Stimulated activated memory B cell treated with anti-CD40 and anti-IgM and Interleukin-4, amounts not matched to agents 10 μg/mL and 1 μg/mL and 100 μg/mL, for 72 hours (primary cell): ENCODE measurements at regions not wholly inside any gene's neighbourhood (a gene's known extent, or its start where the extent isn't known, plus 50 kb on each side); places are given as distances from the start of the nearest gene placed in this dataset.
"Not testable (repeated sequence)": the region's sequence is repeated elsewhere in the genome, so short reads cannot be mapped to it uniquely, and the experiment has no call there.

Experiments used
- ATAC-seq: fragments of 150-1000 bp; cut with Tn5 transposase; 2 replicates; pipeline ENCODE4 v1.10.0; 2021
- H3K27ac Mint-ChIP-seq: one replicate; pipeline ENCODE4 v1.8.0; 2022; ENCODE audit warnings: mild to moderate bottlenecking, mixed read lengths
- H3K27me3 Mint-ChIP-seq: one replicate; pipeline ENCODE4 v1.8.0; 2022; ENCODE audit warnings: mixed read lengths
- H3K36me3 Mint-ChIP-seq: one replicate; pipeline ENCODE4 v1.8.0; 2022; ENCODE audit warnings: mixed read lengths
- H3K4me1 Mint-ChIP-seq: one replicate; pipeline ENCODE4 v1.8.0; 2022; ENCODE audit warnings: mixed read lengths
- H3K4me3 Mint-ChIP-seq: one replicate; pipeline ENCODE4 v1.8.0; 2022; ENCODE audit warnings: mild to moderate bottlenecking, moderate library complexity, mixed read lengths
- H3K9me3 Mint-ChIP-seq: one replicate; pipeline ENCODE4 v1.8.0; 2022; ENCODE audit warnings: mixed read lengths

- not testable (repeated sequence) for H3K9me3 Mint-ChIP-seq, H3K4me3 Mint-ChIP-seq, ATAC-seq, H3K27ac Mint-ChIP-seq
- Mint-ChIP-seq H3K27me3 (peaks cover 51% of the 10 kb centered on the region), H3K4me1 (peaks cover 18% of the 10 kb centered on the region), H3K36me3 (peaks cover 12% of the 10 kb centered on the region)
Measured at GRCh38 chr7:3119352-3119927, 75.8 kb upstream of the CARD11 start.

- H3K27ac Mint-ChIP-seq, result no peak overlapping the region
- H3K4me3 Mint-ChIP-seq, result no peak overlapping the region
- peaks cover 18% of the 10 kb centered on the region for H3K4me1 Mint-ChIP-seq
- peaks cover 48% of the 10 kb centered on the region for H3K27me3 Mint-ChIP-seq
- no peak for ATAC-seq
- H3K9me3 Mint-ChIP-seq, result peaks cover 8% of the 10 kb centered on the region
- peaks cover 12% of the 10 kb centered on the region for H3K36me3 Mint-ChIP-seq
Measured at GRCh38 chr7:3119963-3120362, 76.3 kb upstream of the CARD11 start.

DNA sequence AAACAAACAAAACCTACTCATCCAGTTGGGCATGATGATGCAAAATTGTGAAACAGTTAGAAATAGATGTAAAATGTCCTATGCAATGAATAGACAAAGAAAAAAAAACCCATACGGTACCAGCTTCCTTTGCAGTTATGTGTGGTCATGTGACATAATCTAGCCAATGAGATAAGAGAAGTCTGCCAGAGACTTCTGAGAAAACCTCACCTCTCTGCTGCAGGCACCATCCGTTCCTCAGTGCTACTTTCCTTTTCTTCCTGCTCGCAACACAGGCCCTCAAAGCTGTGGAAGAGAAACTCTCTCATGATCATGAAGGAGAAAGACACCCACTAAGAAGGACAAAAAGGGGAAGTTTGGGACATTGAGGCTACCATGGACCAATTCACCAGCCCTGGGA, 76.8 kb upstream of the CARD11 start:
- no peak for ATAC-seq
- Mint-ChIP-seq H3K4me3 (no peak overlapping the region), H3K9me3 (peaks cover 8% of the 10 kb centered on the region), H3K36me3 (peaks cover 12% of the 10 kb centered on the region), H3K27ac (no peak overlapping the region), H3K27me3 (peaks cover 43% of the 10 kb centered on the region), H3K4me1 (peaks cover 18% of the 10 kb centered on the region)

GRCh38 chr7:3128857-3129490, 85.3 kb upstream of the CARD11 start:
- ATAC-seq, result no peak
- H3K27ac Mint-ChIP-seq, result no peak overlapping the region
- H3K4me1 Mint-ChIP-seq, result no peaks in the 10 kb centered on the region
- peaks cover 2% of the 10 kb centered on the region for H3K9me3 Mint-ChIP-seq
- no peaks in the 10 kb centered on the region for H3K27me3 Mint-ChIP-seq
- no peak overlapping the region for H3K4me3 Mint-ChIP-seq
- no peaks in the 10 kb centered on the region for H3K36me3 Mint-ChIP-seq

GRCh38 chr7:3133811-3134385, 90.2 kb upstream of the CARD11 start:
- Mint-ChIP-seq H3K36me3 (no peaks in the 10 kb centered on the region), H3K27me3 (peaks cover 16% of the 10 kb centered on the region), H3K9me3 (peaks cover 2% of the 10 kb centered on the region), H3K4me1 (no peaks in the 10 kb centered on the region), H3K4me3 (no peak overlapping the region), H3K27ac (no peak overlapping the region)
- ATAC-seq, result no peak

- Mint-ChIP-seq H3K27me3 (peaks cover 16% of the 10 kb centered on the region), H3K4me1 (no peaks in the 10 kb centered on the region), H3K27ac (no peak overlapping the region), H3K36me3 (no peaks in the 10 kb centered on the region), H3K4me3 (no peak overlapping the region), H3K9me3 (peaks cover 2% of the 10 kb centered on the region)
- no peak for ATAC-seq
Measured at GRCh38 chr7:3134745-3135144, 91.1 kb upstream of the CARD11 start.

DNA sequence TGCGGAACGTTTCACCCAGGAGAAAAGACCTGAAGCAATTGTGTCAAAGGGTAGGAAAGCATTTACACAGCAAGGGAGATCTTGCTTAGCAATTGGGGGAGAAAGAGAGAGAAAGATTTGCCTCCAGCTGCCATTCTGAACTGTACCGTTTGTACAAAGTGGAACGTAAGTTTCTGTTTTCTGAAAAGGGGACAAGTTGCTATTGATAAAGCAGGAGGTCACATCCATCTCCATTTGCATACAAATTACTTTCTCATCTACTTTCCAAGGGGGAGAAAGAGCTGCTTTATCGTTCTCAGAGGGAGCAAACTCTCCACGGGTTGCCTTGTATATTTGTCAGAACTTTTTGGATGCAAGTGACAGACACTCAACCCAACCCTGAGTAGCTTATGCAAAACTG, 92.0 kb upstream of the CARD11 start:
- Mint-ChIP-seq H3K4me1 (no peaks in the 10 kb centered on the region), H3K27ac (no peak overlapping the region), H3K9me3 (peaks cover 2% of the 10 kb centered on the region), H3K4me3 (no peak overlapping the region), H3K27me3 (peaks cover 16% of the 10 kb centered on the region), H3K36me3 (no peaks in the 10 kb centered on the region)
- ATAC-seq, result no peak

- H3K27ac Mint-ChIP-seq, result no peak overlapping the region
- H3K4me1 Mint-ChIP-seq, result no peaks in the 10 kb centered on the region
- no peaks in the 10 kb centered on the region for H3K9me3 Mint-ChIP-seq
- ATAC-seq, result no peak
- H3K36me3 Mint-ChIP-seq, result no peaks in the 10 kb centered on the region
- peaks cover 16% of the 10 kb centered on the region for H3K27me3 Mint-ChIP-seq
- no peak overlapping the region for H3K4me3 Mint-ChIP-seq
Measured at GRCh38 chr7:3138206-3138605, 94.5 kb upstream of the CARD11 start.

DNA sequence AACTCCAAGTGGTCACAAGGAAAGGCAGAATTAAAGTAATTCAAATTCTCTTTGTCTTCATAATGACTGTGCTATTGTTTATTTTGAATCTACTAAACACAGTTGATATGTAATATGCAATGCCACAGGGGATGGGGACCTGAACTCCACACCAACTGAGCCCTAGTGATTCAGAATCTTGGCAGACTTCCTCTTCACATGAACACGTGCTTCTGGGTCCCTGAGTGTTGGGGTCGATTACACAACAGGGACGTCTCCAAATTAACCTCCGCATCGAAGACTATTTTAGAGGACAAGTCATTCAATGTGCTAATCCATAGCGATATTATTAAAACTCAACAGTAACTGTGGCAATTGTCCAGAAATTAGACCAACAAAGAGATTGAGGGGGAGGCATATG, 95.3 kb upstream of the CARD11 start:
- no peaks in the 10 kb centered on the region for H3K4me1 Mint-ChIP-seq
- H3K9me3 Mint-ChIP-seq, result no peaks in the 10 kb centered on the region
- no peak for ATAC-seq
- no peak overlapping the region for H3K4me3 Mint-ChIP-seq
- peaks cover 16% of the 10 kb centered on the region for H3K27me3 Mint-ChIP-seq
- no peaks in the 10 kb centered on the region for H3K36me3 Mint-ChIP-seq
- no peak overlapping the region for H3K27ac Mint-ChIP-seq

DNA sequence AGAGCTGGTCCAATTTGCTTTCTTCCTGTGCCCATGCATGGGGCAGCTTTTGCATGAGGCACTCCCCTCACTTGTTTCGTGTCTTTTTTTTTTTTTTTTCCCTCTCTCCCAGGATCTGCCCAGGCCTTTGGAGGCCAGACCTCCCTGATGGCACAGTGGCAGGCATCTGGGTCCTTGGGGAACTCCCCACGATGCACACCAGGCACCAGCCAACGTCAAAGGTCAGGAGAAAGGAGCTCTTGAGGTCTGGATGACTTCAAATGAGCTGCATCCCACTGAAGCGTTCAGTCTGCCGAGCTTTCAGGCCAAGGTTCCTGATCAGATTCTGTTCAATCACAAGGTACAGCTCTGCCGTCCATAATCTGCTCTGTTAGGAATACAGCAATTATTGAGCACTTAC, 97.2 kb upstream of the CARD11 start:
- ATAC-seq, result peak; percentile 58
- Mint-ChIP-seq H3K27ac (no peak overlapping the region), H3K36me3 (no peaks in the 10 kb centered on the region), H3K4me1 (no peaks in the 10 kb centered on the region), H3K9me3 (no peaks in the 10 kb centered on the region), H3K4me3 (no peak overlapping the region), H3K27me3 (peaks cover 16% of the 10 kb centered on the region)

GRCh38 chr7:3141326-3141725, 97.7 kb upstream of the CARD11 start:
- Mint-ChIP-seq H3K27ac (no peak overlapping the region), H3K4me3 (no peak overlapping the region), H3K27me3 (peaks cover 12% of the 10 kb centered on the region), H3K36me3 (no peaks in the 10 kb centered on the region), H3K4me1 (no peaks in the 10 kb centered on the region), H3K9me3 (no peaks in the 10 kb centered on the region)
- no peak for ATAC-seq

DNA sequence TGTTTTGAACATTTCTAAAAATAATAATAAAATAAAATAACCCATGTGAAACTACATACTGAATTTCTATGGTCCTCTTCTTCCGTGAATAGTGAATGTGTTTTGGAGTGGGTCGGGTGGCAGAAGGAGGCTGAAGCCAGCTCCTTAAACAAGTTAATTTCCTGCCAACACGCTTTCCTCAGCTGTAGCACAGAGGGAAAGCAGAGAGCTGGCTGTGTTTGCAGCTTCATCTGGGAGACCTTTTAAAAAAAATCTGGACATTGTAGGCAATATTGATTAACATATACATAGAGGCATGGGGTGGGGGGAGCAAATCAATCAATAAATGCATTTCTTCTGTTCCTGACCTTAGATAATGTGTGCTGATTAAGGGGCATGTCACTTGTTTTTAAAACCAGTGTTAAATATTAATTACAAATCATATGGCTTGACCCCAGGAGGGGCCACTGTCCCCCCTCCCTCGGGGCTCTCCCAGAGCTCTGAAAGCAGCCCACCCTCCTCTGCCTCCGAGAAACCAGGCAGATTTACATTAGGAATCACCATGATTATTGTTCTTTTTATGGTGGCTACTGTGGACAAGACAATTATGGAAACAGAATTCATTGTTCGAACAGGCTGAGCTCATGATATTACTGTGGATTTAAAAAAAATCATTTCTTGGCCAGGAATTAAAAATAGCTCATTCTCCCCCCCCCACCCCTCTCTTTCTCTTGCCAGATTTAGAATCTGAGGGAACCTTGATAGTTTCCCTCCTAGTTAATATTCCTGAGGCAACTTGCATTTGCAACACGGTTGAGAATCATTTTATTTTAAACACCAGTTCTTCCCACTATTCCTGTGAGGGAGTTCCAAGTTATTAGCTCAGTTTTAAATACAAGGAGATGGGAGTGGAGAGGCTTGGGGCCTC, 100.5 kb upstream of the CARD11 start:
- Mint-ChIP-seq H3K27me3 (no peaks in the 10 kb centered on the region), H3K9me3 (no peaks in the 10 kb centered on the region), H3K4me1 (no peaks in the 10 kb centered on the region), H3K36me3 (no peaks in the 10 kb centered on the region), H3K27ac (no peak overlapping the region), H3K4me3 (no peak overlapping the region)
- no peak for ATAC-seq

- not testable (repeated sequence) for H3K36me3 Mint-ChIP-seq, ATAC-seq, H3K27ac Mint-ChIP-seq, H3K27me3 Mint-ChIP-seq, H3K4me1 Mint-ChIP-seq, H3K4me3 Mint-ChIP-seq, H3K9me3 Mint-ChIP-seq
Measured at GRCh38 chr7:3144776-3145125, 101.1 kb upstream of the CARD11 start.

DNA sequence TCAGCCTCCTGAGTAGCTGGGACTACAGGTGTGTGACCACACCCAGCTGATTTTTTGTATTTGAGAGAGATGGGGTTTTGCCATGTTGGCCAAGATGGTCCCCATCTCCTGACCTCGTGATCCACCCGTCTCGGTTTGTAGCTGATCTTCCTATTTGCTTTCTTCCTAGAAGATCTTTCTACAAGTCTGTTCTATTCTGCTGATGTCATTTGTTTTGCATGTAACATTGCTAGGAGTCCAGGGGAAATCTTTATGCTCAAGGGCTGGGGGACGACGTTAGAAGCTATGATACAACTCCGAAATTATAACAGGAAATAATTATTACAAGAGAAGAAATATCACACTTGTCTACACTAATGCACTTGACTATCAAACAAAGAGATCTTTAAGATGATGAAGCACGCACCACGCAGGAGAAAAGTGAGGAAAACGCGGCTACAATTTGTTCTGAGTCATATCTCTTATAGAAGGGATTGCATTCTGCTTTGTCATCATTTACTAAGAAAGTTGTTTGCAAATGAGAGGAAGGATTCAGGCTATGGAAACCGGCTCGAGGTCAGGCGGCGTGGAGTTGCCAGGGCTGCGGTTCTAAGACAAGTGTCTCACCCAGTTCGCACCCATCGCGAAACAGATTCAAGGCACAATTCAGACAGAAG, 103.0 kb upstream of the CARD11 start:
- H3K36me3 Mint-ChIP-seq, result no peaks in the 10 kb centered on the region
- peaks cover 17% of the 10 kb centered on the region for H3K4me1 Mint-ChIP-seq
- H3K4me3 Mint-ChIP-seq, result no peak overlapping the region
- peak overlapping the region; percentile 6 for H3K27ac Mint-ChIP-seq
- no peak for ATAC-seq
- H3K27me3 Mint-ChIP-seq, result no peaks in the 10 kb centered on the region
- no peaks in the 10 kb centered on the region for H3K9me3 Mint-ChIP-seq

DNA sequence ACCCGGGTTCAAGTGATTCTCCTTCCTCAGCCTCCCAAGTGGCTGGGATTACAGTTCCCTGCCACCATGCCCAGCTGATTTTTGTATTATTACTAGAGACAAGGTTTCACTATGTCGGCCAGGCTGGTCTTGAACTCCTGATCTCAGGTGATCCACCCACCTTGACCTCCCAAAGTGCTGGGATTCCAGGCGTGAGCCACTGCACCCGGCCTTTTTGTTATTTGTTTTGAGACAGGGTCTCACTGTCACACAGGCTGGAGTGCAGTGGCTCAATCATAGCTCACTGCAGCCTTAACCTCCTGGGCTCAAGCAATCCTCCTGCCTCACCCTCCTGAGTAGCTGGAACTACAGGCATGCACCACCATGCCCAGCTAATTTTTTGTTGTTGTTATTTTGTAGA, 104.8 kb upstream of the CARD11 start:
- H3K27ac Mint-ChIP-seq, H3K27me3 Mint-ChIP-seq, ATAC-seq, H3K36me3 Mint-ChIP-seq, H3K9me3 Mint-ChIP-seq, H3K4me3 Mint-ChIP-seq: not testable (repeated sequence)
- H3K4me1 Mint-ChIP-seq, result peaks cover 31% of the 10 kb centered on the region
